ENCODE measurements at regions not wholly inside any gene's neighbourhood (a gene's known extent, or its start where the extent isn't known, plus 50 kb on each side); places are given as distances from the start of the nearest gene placed in this dataset.

DNA sequence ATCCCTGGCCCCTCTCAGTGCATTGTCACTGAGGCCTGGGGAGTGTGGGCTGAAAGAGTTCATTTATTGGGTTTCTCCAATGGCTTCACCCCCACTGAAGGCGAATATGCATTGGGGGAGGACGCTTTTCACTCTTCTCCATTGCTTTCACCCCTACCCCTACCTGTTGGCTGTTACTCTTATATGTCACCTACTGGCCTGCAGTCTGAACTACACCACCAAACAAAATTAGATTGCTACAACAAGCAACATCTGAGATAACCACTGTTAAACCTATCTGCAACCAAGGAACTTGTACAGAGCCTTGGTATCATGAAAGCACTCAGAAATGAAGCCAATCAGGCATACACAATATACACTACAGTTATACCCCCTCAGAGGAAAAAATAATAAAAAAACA, 203.7 kb downstream of the REEP3 start:
- TF ChIP-seq POLR2A (IDR thresholded peaks at IDR 0.05) = no peak
- TF ChIP-seq, protein P1, sequence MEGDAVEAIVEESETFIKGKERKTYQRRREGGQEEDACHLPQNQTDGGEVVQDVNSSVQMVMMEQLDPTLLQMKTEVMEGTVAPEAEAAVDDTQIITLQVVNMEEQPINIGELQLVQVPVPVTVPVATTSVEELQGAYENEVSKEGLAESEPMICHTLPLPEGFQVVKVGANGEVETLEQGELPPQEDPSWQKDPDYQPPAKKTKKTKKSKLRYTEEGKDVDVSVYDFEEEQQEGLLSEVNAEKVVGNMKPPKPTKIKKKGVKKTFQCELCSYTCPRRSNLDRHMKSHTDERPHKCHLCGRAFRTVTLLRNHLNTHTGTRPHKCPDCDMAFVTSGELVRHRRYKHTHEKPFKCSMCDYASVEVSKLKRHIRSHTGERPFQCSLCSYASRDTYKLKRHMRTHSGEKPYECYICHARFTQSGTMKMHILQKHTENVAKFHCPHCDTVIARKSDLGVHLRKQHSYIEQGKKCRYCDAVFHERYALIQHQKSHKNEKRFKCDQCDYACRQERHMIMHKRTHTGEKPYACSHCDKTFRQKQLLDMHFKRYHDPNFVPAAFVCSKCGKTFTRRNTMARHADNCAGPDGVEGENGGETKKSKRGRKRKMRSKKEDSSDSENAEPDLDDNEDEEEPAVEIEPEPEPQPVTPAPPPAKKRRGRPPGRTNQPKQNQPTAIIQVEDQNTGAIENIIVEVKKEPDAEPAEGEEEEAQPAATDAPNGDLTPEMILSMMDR (IDR thresholded peaks at IDR 0.05) = peak in 1 of 6 experiments; percentile 11

Data from Peyer's patch (tissue), 4 donors.